ENCODE measurements at regions not wholly inside any gene's neighbourhood (a gene's known extent, or its start where the extent isn't known, plus 50 kb on each side); places are given as distances from the start of the nearest gene placed in this dataset.

DNA sequence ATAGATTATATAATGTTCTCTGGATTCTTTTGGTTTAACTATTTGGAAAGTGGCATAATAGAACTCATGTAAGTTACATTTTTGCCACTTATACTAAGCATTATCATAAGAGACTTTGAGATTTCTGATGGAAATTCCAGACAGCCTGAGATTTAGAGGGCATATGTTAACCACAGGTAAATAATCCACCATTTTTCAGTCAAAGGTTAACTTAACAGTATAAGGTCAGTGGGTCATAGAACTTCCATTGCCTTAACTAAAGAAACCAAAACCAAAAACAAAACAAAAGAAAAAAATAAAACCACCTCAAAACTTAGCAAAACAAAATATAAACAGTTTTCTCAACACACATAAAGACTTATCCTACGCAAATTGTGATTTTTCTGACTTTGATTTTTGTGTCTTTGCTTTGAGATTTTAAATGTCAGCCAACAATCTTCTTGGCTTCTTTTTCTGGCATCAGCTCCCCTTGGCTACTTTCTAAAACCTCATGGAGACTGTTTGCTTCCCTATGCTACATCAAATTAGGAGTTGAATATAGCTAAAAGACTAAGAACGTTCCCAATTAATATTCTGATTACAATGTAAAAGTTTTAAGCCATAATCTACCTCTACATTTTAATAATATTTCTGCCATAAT is 430.1 kb upstream of the DAB2 start:
- no peak for DNase-seq

DNA sequence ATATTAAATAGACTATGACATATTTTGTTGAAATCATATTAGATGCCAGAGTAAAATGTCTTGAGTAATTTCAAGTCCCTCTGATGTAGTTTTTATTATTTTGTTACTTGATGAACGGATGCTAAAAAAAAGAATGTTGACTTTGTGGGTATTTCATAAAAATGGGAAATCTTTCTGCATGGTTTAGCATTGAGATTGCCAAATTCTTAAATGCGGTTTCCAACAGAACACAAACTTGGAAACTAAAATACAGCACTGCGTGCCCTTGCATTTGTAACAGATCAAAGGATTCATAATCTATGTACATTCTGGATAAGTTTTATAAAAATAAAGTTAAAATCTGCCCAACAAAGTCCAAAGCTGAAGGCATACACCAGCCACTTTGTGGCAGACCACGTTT is 425.5 kb upstream of the DAB2 start:
- no peak for DNase-seq

DNA sequence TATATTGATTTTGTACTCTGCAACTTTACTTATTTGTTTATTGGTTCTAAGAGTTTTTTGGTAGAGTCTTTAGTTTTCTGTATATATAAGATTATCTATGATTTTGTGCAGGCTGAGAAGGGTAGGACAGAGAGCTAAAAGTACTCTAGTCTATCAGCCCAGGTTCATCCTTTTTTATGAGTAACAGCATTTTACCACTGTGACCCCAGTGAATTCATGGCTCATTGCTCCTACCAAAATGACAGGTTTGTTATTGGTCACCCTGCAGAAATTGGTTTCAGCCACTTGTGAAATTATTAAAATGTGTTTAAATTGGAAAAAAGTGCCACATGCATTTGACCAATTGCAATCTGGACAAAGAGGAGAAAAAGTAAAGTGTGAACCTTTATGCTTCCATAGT is 421.4 kb upstream of the DAB2 start:
- no peak for DNase-seq

DNA sequence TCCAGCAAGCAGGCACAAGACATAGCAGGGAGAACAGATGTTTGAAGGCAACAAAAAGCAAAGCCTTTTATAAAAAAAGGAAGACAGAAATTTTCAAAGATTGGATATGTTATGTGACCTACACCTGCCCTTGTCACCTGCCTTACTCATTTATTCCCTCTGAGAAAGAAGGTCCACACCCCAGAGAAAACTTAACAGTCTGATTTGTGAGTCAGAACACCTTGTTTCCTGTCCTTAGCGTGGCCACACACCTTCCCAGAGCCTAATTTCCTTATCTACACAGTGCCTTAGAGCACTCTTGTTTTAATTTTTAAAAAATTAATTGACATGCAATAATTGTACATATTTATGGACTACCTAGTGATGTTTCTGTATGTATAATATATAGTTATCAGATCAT is 419.0 kb upstream of the DAB2 start:
- DNase-seq: no peak

DNA sequence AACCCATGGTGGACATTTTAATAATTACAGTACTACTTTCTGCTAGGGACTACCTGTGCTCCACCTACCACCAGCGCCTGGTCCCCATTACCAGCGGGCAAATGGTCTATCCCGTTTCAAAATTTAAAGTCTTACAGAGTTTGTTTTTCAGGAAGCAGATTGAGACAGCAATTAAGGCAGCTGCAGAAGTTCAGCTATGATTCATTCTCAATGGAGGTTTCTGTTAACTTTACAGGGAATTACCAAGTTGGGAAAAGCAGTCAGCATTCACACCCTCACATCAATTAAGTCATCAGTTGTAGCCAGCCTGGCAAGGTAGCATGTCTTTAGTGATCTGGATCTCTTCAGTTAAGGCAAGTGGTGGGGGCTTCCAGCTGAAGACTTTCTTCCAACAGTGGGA is 410.6 kb upstream of the DAB2 start:
- no peak for DNase-seq

DNA sequence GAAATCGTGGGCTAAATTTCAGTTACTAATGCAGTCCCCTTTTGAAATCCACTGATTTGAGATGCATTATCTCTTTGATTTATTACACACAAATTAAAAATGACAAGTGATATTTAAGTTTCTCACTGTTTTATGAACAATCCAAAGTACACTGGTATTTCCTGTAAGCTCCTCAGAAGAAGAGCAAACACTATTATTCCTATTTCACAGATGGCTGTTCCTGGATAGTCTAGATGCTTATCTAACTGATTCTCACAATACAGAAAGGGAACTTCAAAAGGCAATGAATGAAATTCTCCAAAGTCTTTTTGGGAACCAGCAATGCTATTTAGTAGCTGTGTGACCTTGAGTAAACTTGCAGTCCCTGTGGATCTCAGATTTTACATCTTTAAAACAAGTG is 404.7 kb upstream of the DAB2 start:
- DNase-seq: no peak

DNA sequence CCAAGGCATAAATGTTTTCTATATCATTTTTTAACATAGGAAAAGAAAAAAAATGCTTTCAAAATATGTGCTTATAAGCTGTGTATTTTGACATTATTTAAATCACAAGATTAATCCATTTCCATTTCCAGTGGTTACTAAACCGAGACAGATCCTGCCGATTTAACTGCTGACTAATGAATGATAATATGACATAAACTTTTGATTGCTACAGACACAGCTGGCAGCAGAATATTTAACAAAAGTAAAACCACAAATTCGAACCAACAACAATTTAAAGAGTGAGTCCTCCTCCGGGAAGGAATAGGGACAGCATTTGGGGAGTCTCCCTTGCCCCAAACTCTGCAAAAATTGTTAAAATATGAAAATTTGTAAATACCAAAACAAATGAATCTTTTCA is 401.3 kb upstream of the DAB2 start:
- DNase-seq: no peak

DNA sequence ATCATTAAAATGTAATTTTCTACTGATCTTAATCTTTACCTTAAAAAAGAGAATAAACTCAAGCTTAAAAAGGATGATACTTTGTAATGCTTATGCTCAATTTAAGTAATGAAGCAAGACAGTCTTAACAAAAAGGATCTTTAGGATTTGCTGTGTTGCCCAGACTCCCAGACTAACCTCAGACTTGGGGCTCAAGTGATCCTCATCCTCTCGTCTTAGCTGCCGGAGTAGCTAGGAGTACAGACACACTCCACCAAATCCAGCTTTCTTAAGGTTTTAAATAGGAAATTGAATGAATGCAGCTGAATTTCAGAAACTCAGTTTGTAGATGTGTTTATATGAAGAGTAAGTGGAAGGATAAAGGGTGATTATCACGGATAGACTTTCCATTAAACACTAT is 400.5 kb upstream of the DAB2 start:
- no peak for DNase-seq

DNA sequence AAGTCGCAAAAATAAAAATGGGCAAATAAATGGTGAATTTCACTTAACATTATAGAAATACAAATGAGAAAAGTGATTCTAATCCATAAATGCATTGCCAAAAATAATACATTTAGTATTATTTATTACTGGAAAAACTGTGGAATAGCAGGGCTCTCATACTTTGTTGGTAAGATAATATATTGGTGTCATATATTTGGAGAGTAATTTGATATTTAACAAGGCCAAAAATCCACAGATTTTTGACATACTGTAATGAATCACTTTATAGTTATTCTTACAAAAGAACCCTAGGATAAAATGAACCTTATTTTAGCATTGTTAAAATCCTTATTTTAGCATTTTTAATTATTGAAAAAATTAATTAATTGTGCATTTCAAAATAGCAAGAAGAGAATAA is 397.2 kb upstream of the DAB2 start:
- no peak for DNase-seq

DNA sequence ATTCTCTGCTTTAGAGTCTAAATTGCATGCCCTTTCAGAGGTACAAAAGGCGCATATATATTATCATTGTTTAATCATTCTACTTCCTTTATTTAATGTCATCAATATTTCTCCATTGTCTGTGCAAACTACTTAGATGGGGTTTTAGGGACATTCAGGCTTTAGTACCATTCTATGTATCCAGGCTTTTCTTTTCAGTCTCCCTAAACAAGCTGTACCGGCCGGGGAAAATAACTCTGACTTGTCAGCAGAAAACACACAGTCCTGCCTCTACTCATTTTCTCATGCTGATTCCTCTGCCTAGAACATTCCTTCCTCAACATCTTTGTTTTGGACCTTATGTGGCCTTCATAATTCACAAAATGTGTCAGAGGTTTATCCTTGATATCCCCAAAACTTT is 392.1 kb upstream of the DAB2 start:
- no peak for DNase-seq

DNA sequence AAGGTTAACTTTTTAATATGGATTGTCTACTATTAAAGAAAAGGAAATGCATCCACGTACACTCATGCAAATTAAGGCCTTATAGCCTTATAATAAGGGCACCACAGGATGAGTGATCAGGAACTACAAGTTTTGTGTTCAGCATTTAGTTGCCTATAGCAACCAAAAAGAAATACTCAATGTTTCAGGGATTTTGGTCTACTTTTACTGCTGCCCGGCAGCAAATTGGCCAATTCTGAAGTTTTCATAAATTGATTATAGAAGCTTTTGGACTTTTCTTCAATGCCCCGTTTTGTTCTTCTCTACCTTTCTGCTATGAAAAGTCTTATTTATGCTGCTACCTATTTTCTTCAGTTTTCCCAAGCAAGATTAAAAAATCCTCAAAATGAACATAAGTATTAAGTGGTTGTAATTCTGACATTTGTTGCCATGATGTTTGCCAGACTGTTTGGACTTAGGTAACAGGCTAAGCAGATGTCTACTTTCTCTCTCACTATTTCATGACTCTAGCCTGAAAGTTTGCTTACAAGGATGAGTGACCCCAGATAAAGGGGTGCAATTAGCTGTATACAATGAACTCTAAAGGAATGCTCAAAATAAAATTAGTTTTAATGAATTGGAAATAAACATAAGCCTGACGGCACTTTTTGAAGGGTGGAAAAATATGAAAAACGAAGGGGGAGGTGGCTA is 391.5 kb upstream of the DAB2 start:
- DNase-seq: no peak

DNA sequence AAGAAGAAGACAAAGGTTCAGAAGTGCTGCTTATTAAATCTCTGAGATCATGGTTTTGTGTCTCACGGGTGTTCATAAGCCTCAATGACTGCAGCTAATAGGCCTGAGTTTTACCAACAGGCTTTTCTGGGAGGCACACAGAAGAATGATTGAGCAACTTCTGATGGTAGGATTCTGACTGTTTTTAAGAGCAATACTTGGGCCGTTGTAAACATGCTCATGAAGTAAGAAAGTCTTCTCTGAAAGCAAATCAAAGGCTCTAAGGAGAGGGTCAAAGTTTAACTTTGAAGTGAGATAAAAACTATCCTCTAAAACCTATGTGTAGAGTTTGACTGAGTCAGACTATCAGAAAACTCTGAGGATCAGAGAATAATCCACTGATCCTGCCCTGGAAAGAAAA is 390.9 kb upstream of the DAB2 start:
- DNase-seq: no peak

DNA sequence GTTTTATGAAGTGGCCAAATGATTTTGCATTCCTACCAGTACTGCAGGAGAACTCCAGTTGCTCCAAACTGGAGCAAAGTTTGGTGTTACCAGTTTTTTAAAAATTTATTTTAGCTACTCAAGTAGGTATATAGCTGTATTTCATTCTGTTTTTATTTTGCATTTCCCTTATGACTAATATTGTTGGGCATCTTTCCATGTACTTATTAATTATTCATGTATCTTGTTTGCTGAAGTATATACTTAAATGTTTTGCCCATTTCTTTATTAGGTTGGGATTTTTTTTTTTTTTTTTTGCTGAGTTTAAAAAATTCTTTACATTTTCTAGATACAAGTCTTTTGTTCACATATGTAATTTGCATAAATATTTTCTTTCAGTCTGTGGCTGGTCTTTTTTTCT is 386.6 kb upstream of the DAB2 start:
- no peak for DNase-seq

DNA sequence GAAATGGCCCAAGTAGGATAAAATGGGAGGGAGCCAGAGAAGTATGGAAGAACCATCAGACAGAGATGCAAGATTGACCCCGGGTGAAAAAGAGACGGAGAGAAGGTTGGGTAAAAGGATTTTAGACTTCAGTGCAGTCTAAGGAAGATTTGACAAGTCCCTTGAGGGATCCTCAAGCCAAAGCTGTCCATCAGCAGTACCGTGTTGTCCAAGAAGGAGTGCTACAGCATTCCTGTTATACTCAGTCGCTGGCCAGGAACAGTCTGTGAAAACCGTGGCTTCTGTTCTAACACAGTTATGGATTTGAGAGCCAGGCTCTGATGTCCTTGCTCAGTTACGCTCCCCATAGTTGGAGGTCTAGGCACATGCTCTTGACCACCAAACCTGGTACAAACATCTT is 383.9 kb upstream of the DAB2 start:
- DNase-seq: no peak

DNA sequence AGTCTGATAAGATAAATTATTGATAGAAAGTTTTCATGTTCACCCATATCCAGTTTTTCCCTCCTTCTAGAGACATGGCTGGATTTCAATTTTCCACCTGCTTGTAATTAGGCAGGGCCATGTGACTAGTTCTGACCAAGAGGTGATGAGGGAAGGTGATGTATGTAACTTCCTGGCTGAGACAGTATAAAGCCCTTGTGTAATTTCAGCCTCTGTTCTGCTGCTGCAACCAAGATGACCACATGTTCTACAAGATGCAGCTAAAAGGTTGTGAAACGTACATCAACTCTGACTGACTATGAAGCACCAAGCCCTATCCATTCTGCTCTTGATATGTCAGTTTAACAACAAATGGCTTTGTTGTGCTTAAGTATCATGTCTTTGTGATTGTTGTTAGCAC is 376.5 kb upstream of the DAB2 start:
- DNase-seq: no peak

DNA sequence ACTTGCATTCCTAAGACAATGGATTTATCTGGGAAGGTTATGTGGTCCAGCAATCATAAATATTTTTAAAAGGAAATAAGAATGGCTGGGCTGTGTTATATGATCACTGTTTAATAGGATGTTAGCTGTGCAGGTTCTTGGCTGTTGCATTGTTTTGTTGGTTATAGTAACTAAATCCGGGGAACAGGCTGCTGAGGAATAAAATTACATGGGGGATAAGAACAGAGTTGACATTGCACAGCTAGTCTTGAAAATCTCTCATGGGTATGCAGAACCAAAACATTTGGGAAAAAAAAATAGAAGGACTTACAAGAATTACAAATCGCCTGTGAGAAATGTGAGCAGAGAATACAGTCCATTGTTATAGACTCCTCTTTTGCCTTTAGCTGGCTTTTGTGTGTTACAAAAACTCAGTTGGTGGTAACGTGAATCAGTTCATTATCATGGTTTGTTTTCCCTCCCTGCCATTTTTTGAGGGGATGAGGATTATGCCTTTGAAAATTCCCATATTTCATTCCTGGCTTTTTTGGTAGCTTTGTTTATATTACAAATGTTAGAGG is 375.3 kb upstream of the DAB2 start:
- DNase-seq: no peak

DNA sequence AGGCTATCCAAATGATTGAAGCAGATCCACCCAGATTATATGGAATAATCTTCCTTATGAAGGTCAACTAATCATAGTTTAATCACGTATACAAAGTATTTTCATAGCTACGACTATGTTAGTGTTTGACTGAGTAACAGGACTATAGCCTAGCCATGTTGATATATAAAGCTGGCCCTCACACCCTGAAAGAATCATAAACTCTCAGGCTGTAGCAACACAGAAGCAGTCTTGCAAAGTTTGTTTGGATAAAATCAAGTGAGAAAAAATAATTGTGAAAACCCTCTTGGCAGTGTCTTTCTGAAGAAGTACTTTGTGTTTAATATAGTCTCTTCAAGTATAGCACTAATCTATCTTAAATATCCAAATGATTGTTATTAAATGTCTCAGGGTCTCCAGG is 374.5 kb upstream of the DAB2 start:
- no peak for DNase-seq

DNA sequence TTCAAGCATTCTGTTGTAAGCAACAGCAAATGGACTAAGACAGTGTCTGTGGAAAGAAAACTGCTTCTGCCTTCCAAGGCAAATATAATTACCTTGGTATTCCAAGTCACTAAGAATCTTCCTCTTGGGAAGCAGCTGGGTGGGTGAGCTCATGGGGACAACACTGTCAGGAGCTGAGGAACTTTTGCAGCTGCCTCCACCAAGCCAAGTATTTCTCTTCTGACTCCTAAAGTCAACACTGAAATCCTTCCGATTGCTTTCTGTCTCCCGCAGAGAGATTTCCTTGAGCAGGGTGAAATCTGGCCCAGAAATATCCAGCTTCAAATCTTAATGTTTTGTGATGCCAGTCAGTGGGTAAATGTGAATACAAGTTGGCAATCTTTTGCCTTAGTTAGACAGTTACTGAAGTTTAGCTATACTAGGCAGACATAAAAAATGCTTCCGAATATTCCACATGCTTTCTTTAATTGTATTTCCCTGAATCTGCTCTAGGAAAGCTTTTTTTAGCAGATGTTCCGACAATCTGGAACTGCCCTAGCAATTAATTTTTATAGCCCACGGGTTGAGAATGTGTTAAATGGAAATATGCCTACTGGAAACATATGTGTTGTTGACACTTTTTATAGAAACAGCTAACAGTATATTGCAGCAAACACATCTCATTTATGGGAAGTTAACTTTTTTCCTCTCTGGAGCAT is 369.9 kb upstream of the DAB2 start:
- DNase-seq: no peak

DNA sequence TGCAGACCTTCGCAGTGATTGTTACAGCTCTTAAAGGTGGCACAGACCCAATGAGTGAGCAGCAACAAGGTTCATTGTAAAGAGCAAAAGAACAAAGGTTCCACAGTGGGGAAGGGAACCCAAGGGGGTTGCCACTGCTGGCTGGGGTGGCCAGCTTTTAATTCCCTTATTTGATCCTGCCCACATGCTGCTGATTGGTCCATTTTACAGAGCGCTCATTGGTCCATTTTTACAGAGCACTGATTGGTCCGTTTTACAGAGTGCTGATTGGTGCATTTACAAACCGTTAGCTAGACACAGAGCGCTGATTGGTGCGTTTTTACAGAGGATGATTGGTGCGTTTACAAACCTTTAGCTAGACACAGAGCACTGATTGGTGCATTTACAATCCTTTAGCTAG is 360.6 kb upstream of the DAB2 start:
- no peak for DNase-seq

DNA sequence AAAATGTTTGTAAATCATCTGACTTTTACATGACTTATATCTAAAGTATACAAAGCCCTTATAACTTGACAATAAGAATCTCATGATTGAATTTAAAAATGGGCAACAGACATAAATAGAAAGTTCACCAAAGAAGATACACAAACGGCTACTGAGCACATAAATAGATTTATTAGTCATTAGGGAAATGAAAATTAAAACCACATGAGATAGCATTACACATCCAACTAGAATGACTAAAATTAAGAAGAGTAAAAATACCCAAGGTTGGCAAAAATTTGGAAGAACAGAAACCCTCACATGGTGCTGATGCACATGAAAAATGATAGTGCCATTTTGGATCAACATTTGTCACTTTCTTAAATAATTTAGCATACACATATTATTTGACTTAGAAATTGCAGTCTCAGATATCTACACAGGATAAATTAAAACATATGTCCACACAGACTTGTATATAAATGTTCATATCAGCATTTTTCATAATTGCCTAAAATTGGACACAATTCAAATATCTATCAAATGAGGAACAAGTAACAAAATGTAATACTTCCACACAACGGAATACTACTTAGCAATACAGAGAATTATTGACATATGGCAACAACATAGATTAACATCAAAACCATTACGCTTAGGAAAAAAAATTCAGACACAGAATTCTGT is 359.1 kb upstream of the DAB2 start:
- no peak for DNase-seq

DNA sequence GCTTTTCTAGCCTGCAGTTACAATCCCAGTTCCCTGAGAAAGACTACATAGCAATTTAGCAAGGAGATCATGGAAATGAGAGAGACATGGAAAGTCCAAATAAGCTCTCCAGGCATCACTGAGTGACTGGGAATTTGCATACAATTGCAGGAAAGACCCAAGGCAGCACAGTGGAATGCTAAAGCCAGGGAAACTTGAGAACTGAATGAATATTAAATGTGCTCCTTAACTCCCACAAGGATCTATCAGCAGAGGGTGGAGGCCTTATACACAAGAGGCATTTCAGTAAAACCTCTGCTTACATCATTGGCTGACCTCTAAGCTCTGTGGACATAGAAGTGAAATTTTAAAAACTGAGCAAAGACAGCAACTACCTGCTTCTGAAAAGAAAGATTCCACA is 355.6 kb upstream of the DAB2 start:
- DNase-seq: no peak

DNA sequence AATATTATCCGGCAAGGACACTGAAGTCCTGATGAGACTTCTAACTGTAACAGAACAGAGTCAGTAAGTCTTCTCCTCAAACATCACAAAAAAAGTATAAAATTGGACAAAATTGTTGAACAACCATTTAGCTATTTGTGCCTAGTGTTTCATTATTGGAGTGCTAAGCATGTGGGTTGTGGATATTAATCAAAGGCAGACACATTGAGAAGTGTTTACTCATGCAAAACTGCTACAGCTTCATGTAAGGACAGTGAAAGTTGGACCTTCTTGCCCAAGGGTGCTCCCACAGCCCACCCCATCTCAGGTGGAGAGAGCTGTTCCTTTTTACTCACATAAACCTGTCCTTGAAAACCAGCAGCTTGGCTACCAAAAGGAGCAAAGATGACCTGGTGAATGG is 355.1 kb upstream of the DAB2 start:
- DNase-seq: no peak

DNA sequence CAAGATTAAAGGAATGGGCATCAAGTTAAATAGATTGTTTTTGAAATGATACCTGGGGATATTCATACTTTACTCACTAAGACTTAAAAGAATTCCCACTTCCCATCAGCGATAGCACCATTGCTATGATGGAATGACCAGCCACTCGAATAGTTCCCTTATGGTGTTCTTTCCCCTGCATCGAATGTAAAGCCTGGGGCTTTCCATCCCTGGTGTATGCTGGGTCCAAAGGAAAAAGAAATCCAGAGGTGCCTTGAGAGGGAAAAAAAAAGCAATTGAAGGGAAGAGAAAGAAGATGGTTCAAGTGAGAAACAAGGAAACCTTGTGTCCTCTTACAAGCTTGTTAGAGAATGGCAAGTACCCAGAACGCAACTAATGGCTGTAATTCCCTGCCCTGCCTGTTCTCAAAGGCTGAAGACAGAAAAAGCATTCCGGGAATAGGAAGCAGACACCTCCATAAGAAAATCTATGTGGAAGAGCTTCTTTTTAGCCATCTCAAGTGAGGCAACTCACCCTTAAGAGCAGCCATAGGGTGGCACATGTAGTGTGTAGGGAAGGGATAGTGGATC is 351.1 kb upstream of the DAB2 start:
- no peak for DNase-seq
